ENCODE measurements at regions not wholly inside any gene's neighbourhood (a gene's known extent, or its start where the extent isn't known, plus 50 kb on each side); places are given as distances from the start of the nearest gene placed in this dataset.

- no peak for DNase-seq (ENCODE audit: low read depth)
- TF ChIP-seq CTCF (IDR thresholded peaks at IDR 0.05; ENCODE audit: control insufficient read depth, insufficient read depth, low read depth, low read length, missing control alignments), result no peak
- no peak overlapping the region for H3K4me3 ChIP-seq (ENCODE audit: control insufficient read depth, low read depth, low read length)
These were observed 156.5 kb upstream of the TAS2R1 start for GRCh38 chr5:9786380-9787360.

GRCh38 chr5:9785751-9786150 is 155.6 kb upstream of the TAS2R1 start:
- H3K4me3 ChIP-seq (ENCODE audit: control insufficient read depth, low read depth, low read length), result no peak overlapping the region
- no peak for TF ChIP-seq CTCF (IDR thresholded peaks at IDR 0.05; ENCODE audit: control insufficient read depth, insufficient read depth, low read depth, low read length, missing control alignments)
- no peak for DNase-seq (ENCODE audit: low read depth)

GRCh38 chr5:9784231-9784630 is 154.1 kb upstream of the TAS2R1 start:
- no peak for TF ChIP-seq CTCF (IDR thresholded peaks at IDR 0.05; ENCODE audit: control insufficient read depth, insufficient read depth, low read depth, low read length, missing control alignments)
- DNase-seq (ENCODE audit: low read depth), result no peak
- H3K4me3 ChIP-seq (ENCODE audit: control insufficient read depth, low read depth, low read length), result no peak overlapping the region

DNA sequence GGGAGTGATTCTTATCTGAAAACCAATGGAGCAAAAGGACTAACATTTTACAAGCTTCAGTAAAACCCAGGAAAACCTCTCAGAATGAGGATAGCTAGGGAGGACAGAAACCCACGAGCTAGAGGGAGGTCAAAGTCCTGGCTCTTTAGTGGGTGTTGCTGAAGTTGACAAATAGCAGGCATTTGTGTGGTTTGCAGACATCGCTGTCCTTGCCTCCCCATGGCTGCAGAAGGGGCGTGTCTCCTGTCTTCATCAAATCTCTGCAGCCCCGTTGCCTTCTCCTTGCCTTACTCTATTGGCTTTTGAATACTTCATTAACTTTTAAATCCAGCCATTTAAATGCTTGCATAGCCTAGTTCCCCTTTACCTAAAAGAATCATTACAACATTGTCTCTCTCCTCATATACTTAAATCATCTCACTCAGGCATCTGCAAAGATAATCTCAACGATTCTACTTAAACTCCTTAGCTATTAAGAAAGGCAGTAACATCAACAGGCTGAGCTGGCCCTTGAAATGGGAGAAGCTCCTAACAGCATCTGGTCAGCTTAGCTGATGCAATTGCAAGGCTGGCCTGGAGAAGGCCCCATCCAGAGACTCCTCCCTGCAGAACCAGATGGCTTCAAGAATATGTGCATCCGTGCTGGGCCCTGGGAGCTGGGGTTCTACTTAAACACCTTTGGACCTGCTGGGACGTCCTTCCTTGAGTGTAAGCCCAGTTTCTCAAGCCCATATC is 152.8 kb upstream of the TAS2R1 start:
- TF ChIP-seq CTCF (IDR thresholded peaks at IDR 0.05; ENCODE audit: control insufficient read depth, insufficient read depth, low read depth, low read length, missing control alignments), result peak; percentile 5
- H3K4me3 ChIP-seq (ENCODE audit: control insufficient read depth, low read depth, low read length), result no peak overlapping the region
- DNase-seq (ENCODE audit: low read depth), result peak; percentile 91

GRCh38 chr5:9781890-9782289 is 151.7 kb upstream of the TAS2R1 start:
- no peak for TF ChIP-seq CTCF (IDR thresholded peaks at IDR 0.05; ENCODE audit: control insufficient read depth, insufficient read depth, low read depth, low read length, missing control alignments)
- H3K4me3 ChIP-seq (ENCODE audit: control insufficient read depth, low read depth, low read length), result no peak overlapping the region
- DNase-seq (ENCODE audit: low read depth), result peak; percentile 86

- no peak for DNase-seq (ENCODE audit: low read depth)
- H3K4me3 ChIP-seq (ENCODE audit: control insufficient read depth, low read depth, low read length), result no peak overlapping the region
- TF ChIP-seq CTCF (IDR thresholded peaks at IDR 0.05; ENCODE audit: control insufficient read depth, insufficient read depth, low read depth, low read length, missing control alignments), result no peak
These were observed 151.1 kb upstream of the TAS2R1 start for GRCh38 chr5:9781275-9781674.
